Right forelimb (tissue), 1 donor: ENCODE measurements at regions not wholly inside any gene's neighbourhood (a gene's known extent, or its start where the extent isn't known, plus 50 kb on each side); places are given as distances from the start of the nearest gene placed in this dataset.
A peak's percentile ranks its signal among the peaks of the same experiment; 100 is the strongest.

Experiments used
- DNase-seq: peaks from one replicate; pipeline ENCODE4 v3.0.0-alpha.2; 2018

- no peak for DNase-seq
These were observed 129.7 kb upstream of the KAZN start for GRCh38 chr1:14468751-14469150.

- DNase-seq = no peak
These were observed 127.7 kb upstream of the KAZN start for GRCh38 chr1:14470802-14471201.

GRCh38 chr1:14474856-14475255 lies 123.6 kb upstream of the KAZN start:
- no peak for DNase-seq

GRCh38 chr1:14476170-14476955 lies 122.1 kb upstream of the KAZN start:
- DNase-seq = no peak

GRCh38 chr1:14478120-14478519 lies 120.4 kb upstream of the KAZN start:
- no peak for DNase-seq

- DNase-seq = no peak
These were observed 118.6 kb upstream of the KAZN start for GRCh38 chr1:14479865-14480264.

- DNase-seq = no peak
These were observed 115.6 kb upstream of the KAZN start for GRCh38 chr1:14482784-14483450.

GRCh38 chr1:14485285-14485684 lies 113.2 kb upstream of the KAZN start:
- DNase-seq = no peak

GRCh38 chr1:14486401-14487201 lies 111.9 kb upstream of the KAZN start:
- no peak for DNase-seq

GRCh38 chr1:14487671-14488070 lies 110.8 kb upstream of the KAZN start:
- no peak for DNase-seq

GRCh38 chr1:14494911-14495310 lies 103.6 kb upstream of the KAZN start:
- DNase-seq = no peak

GRCh38 chr1:14495381-14495780 lies 103.1 kb upstream of the KAZN start:
- DNase-seq = no peak

- DNase-seq = no peak
These were observed 102.5 kb upstream of the KAZN start for GRCh38 chr1:14495996-14496395.

GRCh38 chr1:14498839-14499238 lies 99.6 kb upstream of the KAZN start:
- peak; percentile 30 for DNase-seq

- no peak for DNase-seq
These were observed 99.0 kb upstream of the KAZN start for GRCh38 chr1:14499312-14500040.

- no peak for DNase-seq
These were observed 98.4 kb upstream of the KAZN start for GRCh38 chr1:14500041-14500440.

GRCh38 chr1:14500912-14501311 lies 97.6 kb upstream of the KAZN start:
- no peak for DNase-seq

GRCh38 chr1:14504517-14504916 lies 94.0 kb upstream of the KAZN start:
- no peak for DNase-seq

- DNase-seq = peak; percentile 36
These were observed 91.8 kb upstream of the KAZN start for GRCh38 chr1:14506471-14507255.

- no peak for DNase-seq
These were observed 91.2 kb upstream of the KAZN start for GRCh38 chr1:14507262-14507661.

GRCh38 chr1:14508613-14509012 lies 89.9 kb upstream of the KAZN start:
- DNase-seq = no peak

- DNase-seq = no peak
These were observed 87.3 kb upstream of the KAZN start for GRCh38 chr1:14511166-14511680.
